KMS-11 (cell line): ENCODE measurements at regions not wholly inside any gene's neighbourhood (a gene's known extent, or its start where the extent isn't known, plus 50 kb on each side); places are given as distances from the start of the nearest gene placed in this dataset.
A peak's percentile ranks its signal among the peaks of the same experiment; 100 is the strongest.
"Not testable (repeated sequence)": the region's sequence is repeated elsewhere in the genome, so short reads cannot be mapped to it uniquely, and the experiment has no call there.

Source experiments
- H2AFZ ChIP-seq: fragments of 200-600 bp; sonication (generic); 2 replicates; pipeline ENCODE4 v1.6.1; 2016; ENCODE audit warnings: antibody characterized with exemption, mixed run types, low read depth
- H3K27ac ChIP-seq: fragments of 200-600 bp; sonication (generic); 2 replicates; pipeline ENCODE4 v1.6.1; 2016; ENCODE audit warnings: mild to moderate bottlenecking, mixed run types
- H3K27me3 ChIP-seq: fragments of 200-600 bp; sonication (generic); 2 replicates; pipeline ENCODE4 v1.6.1; 2017; ENCODE audit warnings: mild to moderate bottlenecking, low read depth, mixed run types, moderate library complexity; ENCODE audit not compliant: insufficient read depth
- H3K36me3 ChIP-seq: fragments of 200-600 bp; sonication (generic); 2 replicates; pipeline ENCODE4 v1.6.1; 2017; ENCODE audit warnings: mild to moderate bottlenecking, mixed run types; ENCODE audit not compliant: insufficient read depth
- H3K4me1 ChIP-seq: fragments of 200-600 bp; sonication (generic); 2 replicates; pipeline ENCODE4 v1.6.1; 2016; ENCODE audit warnings: mild to moderate bottlenecking, low read depth, mixed run types; ENCODE audit not compliant: poor library complexity, severe bottlenecking
- H3K4me2 ChIP-seq: fragments of 200-600 bp; sonication (generic); 2 replicates; pipeline ENCODE4 v1.7.0; 2016; ENCODE audit warnings: mild to moderate bottlenecking, mixed run types
- H3K4me3 ChIP-seq: fragments of 200-600 bp; sonication (generic); IDR thresholded peaks from 2 replicates; pipeline ENCODE4 v1.6.1; 2017; ENCODE audit warnings: low read depth, low read length, mixed read lengths; ENCODE audit not compliant: insufficient read depth
- H3K79me2 ChIP-seq: fragments of 200-600 bp; sonication (generic); 2 replicates; pipeline ENCODE4 v1.6.1; 2016; ENCODE audit warnings: low read depth, mixed run types; ENCODE audit not compliant: insufficient read depth
- H3K9ac ChIP-seq: fragments of 200-600 bp; sonication (generic); 2 replicates; pipeline ENCODE4 v1.6.1; 2016; ENCODE audit warnings: mild to moderate bottlenecking, mixed run types
- H4K20me1 ChIP-seq: fragments of 200-600 bp; sonication (generic); 2 replicates; pipeline ENCODE4 v1.6.1; 2016; ENCODE audit warnings: mild to moderate bottlenecking, mixed run types; ENCODE audit not compliant: insufficient read depth
- CTCF ChIP-seq: fragments of 200-600 bp; sonication (generic); conservative IDR thresholded peaks from 2 replicates; pipeline ENCODE4 v1.6.1; 2017; ENCODE audit warnings: low read depth, mild to moderate bottlenecking, antibody characterized with exemption, low read length, moderate library complexity, mixed read lengths

GRCh38 chr6:27854421-27854820 lies 57.8 kb downstream of the OR2B2 start:
- H3K9ac ChIP-seq = no peak overlapping the region
- no peaks in the 10 kb centered on the region for H3K79me2 ChIP-seq
- no peaks in the 10 kb centered on the region for H4K20me1 ChIP-seq
- H3K27ac ChIP-seq = no peak overlapping the region
- no peaks in the 10 kb centered on the region for H3K27me3 ChIP-seq
- peaks cover 8% of the 10 kb centered on the region for H3K4me1 ChIP-seq
- H2AFZ ChIP-seq = no peak overlapping the region
- H3K4me3 ChIP-seq = no peak overlapping the region
- TF ChIP-seq CTCF = no peak
- no peak overlapping the region for H3K4me2 ChIP-seq
- no peaks in the 10 kb centered on the region for H3K36me3 ChIP-seq

GRCh38 chr6:27851440-27851839 lies 60.8 kb downstream of the OR2B2 start:
- no peak overlapping the region for H3K4me3 ChIP-seq

GRCh38 chr6:27849001-27849400 lies 63.2 kb downstream of the OR2B2 start:
- not testable (repeated sequence) for H3K4me1 ChIP-seq, H3K4me2 ChIP-seq, H3K79me2 ChIP-seq, H2AFZ ChIP-seq, H3K4me3 ChIP-seq, H3K36me3 ChIP-seq, H3K27me3 ChIP-seq, H3K27ac ChIP-seq, H3K9ac ChIP-seq, H4K20me1 ChIP-seq

More at GRCh38 chr6:27851440-27851839, 60.8 kb downstream of the OR2B2 start:
- H2AFZ ChIP-seq = no peak overlapping the region
- H3K27ac ChIP-seq = no peak overlapping the region
- no peaks in the 10 kb centered on the region for H3K27me3 ChIP-seq
- H3K4me1 ChIP-seq = peaks cover 8% of the 10 kb centered on the region
- TF ChIP-seq CTCF = no peak
- no peaks in the 10 kb centered on the region for H3K79me2 ChIP-seq
- H3K9ac ChIP-seq = no peak overlapping the region
- H3K36me3 ChIP-seq = no peaks in the 10 kb centered on the region
- no peaks in the 10 kb centered on the region for H4K20me1 ChIP-seq
- no peak overlapping the region for H3K4me2 ChIP-seq

GRCh38 chr6:27847706-27848105 lies 64.5 kb downstream of the OR2B2 start:
- Histone ChIP-seq H2AFZ (no peak overlapping the region), H3K4me3 (no peak overlapping the region), H3K79me2 (no peaks in the 10 kb centered on the region), H4K20me1 (no peaks in the 10 kb centered on the region), H3K4me1 (no peaks in the 10 kb centered on the region), H3K4me2 (no peak overlapping the region), H3K27ac (no peak overlapping the region), H3K36me3 (no peaks in the 10 kb centered on the region), H3K9ac (no peak overlapping the region), H3K27me3 (no peaks in the 10 kb centered on the region)
- no peak for TF ChIP-seq CTCF

GRCh38 chr6:27840572-27840971 lies 71.6 kb downstream of the OR2B2 start:
- Histone ChIP-seq H3K27me3 (no peaks in the 10 kb centered on the region), H4K20me1 (no peaks in the 10 kb centered on the region), H3K36me3 (no peaks in the 10 kb centered on the region), H2AFZ (no peak overlapping the region), H3K4me2 (peak overlapping the region; percentile 85), H3K27ac (peak overlapping the region; percentile 100; the same call in 1 of the 2 replicates), H3K4me1 (peaks cover 13% of the 10 kb centered on the region), H3K79me2 (peaks cover 44% of the 10 kb centered on the region), H3K4me3 (no peak overlapping the region), H3K9ac (peak overlapping the region; percentile 100)
- no peak for TF ChIP-seq CTCF
